Ishikawa (cell line): ENCODE measurements at regions not wholly inside any gene's neighbourhood (a gene's known extent, or its start where the extent isn't known, plus 50 kb on each side); places are given as distances from the start of the nearest gene placed in this dataset.

Experiments
- CEBPB ChIP-seq: IDR thresholded peaks from 2 replicates; pipeline ENCODE4 v1.6.1; 2012
- CREB1 ChIP-seq: IDR thresholded peaks from 2 replicates; pipeline ENCODE4 v1.6.1; 2012; ENCODE audit warnings: low read depth
- EP300 ChIP-seq: IDR thresholded peaks from 2 replicates; pipeline ENCODE4 v1.6.1; 2012; ENCODE audit warnings: borderline replicate concordance
- FOXM1 ChIP-seq: IDR thresholded peaks from 2 replicates; pipeline ENCODE4 v1.6.1; 2012; ENCODE audit warnings: low read depth, borderline replicate concordance
- RAD21 ChIP-seq: IDR thresholded peaks from 2 replicates; pipeline ENCODE4 v1.6.1; 2012; ENCODE audit warnings: low read depth
- USF1 ChIP-seq: IDR thresholded peaks from 2 replicates; pipeline ENCODE4 v1.6.1; 2012
- TF ChIP-seq, protein P1 (sequence below): IDR thresholded peaks from 2 replicates; pipeline ENCODE4 v1.6.1; 2012; ENCODE audit warnings: low read depth, mild to moderate bottlenecking

GRCh38 chr6:88539295-88539764 is 373.2 kb upstream of the CNR1 start:
- TF ChIP-seq, protein P1, sequence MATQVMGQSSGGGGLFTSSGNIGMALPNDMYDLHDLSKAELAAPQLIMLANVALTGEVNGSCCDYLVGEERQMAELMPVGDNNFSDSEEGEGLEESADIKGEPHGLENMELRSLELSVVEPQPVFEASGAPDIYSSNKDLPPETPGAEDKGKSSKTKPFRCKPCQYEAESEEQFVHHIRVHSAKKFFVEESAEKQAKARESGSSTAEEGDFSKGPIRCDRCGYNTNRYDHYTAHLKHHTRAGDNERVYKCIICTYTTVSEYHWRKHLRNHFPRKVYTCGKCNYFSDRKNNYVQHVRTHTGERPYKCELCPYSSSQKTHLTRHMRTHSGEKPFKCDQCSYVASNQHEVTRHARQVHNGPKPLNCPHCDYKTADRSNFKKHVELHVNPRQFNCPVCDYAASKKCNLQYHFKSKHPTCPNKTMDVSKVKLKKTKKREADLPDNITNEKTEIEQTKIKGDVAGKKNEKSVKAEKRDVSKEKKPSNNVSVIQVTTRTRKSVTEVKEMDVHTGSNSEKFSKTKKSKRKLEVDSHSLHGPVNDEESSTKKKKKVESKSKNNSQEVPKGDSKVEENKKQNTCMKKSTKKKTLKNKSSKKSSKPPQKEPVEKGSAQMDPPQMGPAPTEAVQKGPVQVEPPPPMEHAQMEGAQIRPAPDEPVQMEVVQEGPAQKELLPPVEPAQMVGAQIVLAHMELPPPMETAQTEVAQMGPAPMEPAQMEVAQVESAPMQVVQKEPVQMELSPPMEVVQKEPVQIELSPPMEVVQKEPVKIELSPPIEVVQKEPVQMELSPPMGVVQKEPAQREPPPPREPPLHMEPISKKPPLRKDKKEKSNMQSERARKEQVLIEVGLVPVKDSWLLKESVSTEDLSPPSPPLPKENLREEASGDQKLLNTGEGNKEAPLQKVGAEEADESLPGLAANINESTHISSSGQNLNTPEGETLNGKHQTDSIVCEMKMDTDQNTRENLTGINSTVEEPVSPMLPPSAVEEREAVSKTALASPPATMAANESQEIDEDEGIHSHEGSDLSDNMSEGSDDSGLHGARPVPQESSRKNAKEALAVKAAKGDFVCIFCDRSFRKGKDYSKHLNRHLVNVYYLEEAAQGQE, result peak; percentile 64
- TF ChIP-seq RAD21 (no peak), FOXM1 (no peak), CREB1 (no peak), EP300 (no peak), CEBPB (no peak), USF1 (no peak)
